ENCODE measurements at regions not wholly inside any gene's neighbourhood (a gene's known extent, or its start where the extent isn't known, plus 50 kb on each side); places are given as distances from the start of the nearest gene placed in this dataset.

DNA sequence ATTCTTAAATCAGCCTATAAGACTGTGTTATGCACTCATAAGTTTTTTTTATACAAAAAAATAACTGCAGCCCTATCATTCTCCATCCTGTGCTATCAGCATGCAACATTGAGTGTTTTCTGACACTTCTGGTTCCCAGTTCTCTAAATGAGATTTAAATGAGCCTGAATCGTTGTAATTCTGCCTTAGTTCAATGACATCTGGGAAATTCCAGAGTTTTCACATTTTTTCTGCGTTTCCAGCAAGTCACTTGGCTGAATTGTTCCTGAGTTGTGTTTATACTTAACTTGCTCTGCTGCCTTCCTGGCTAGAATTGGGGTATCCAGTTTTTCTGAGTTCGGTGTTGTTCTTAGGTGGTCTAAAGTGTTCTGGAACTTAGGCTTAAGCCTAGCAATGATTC, 636.1 kb upstream of the FZD8 start:
- H3K27me3 ChIP-seq = no peaks in the 10 kb centered on the region
- TF ChIP-seq POLR2AphosphoS5 (IDR thresholded peaks at IDR 0.05) (no peak), EP300 (IDR thresholded peaks at IDR 0.05) (no peak), POLR2A (IDR thresholded peaks at IDR 0.05) (no peak)
- TF ChIP-seq, protein P1, sequence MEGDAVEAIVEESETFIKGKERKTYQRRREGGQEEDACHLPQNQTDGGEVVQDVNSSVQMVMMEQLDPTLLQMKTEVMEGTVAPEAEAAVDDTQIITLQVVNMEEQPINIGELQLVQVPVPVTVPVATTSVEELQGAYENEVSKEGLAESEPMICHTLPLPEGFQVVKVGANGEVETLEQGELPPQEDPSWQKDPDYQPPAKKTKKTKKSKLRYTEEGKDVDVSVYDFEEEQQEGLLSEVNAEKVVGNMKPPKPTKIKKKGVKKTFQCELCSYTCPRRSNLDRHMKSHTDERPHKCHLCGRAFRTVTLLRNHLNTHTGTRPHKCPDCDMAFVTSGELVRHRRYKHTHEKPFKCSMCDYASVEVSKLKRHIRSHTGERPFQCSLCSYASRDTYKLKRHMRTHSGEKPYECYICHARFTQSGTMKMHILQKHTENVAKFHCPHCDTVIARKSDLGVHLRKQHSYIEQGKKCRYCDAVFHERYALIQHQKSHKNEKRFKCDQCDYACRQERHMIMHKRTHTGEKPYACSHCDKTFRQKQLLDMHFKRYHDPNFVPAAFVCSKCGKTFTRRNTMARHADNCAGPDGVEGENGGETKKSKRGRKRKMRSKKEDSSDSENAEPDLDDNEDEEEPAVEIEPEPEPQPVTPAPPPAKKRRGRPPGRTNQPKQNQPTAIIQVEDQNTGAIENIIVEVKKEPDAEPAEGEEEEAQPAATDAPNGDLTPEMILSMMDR (IDR thresholded peaks at IDR 0.05) = no peak
- H3K36me3 ChIP-seq = no peaks in the 10 kb centered on the region
- H3K27ac ChIP-seq = no peak overlapping the region
- 61 to 67% methylated on average over 3 of the region's 3 CpGs for WGBS, 2 donors
- H3K9me3 ChIP-seq = no peaks in the 10 kb centered on the region
- no peak overlapping the region for H3K4me3 ChIP-seq
- H3K4me1 ChIP-seq = peaks cover 0 to 23% (median 8%) of the 10 kb centered on the region in 4 donors
- intact Hi-C loops (cut with DNase I) = no loop called here
- no peak for DNase-seq

DNA sequence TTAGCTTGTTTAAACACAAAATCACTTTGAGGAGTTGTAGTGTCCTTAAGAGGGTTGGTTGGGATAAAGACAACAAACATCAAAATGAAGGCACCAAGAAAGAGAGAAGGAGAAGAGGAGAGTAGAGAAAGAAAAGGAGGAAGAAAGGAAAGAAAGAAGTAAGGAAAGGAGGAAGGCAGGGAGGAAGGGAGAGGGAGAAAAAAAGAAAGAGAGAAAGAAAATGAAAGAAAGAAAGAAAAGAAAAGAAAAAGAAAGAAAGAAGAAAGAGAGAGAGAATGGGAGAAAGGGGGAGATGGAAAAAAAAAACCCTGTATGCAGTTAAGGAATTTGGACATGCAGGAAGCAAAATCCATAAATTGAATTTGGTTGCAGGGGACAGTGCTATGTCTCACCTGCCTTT, 635.4 kb upstream of the FZD8 start:
- H3K9me3 ChIP-seq = no peaks in the 10 kb centered on the region
- no peaks in the 10 kb centered on the region for H3K27me3 ChIP-seq
- intact Hi-C loops (cut with DNase I) = no loop called here
- H3K27ac ChIP-seq = no peak overlapping the region
- TF ChIP-seq, protein P1 (IDR thresholded peaks at IDR 0.05) = no peak
- TF ChIP-seq POLR2A (IDR thresholded peaks at IDR 0.05) (no peak), POLR2AphosphoS5 (IDR thresholded peaks at IDR 0.05) (no peak), EP300 (IDR thresholded peaks at IDR 0.05) (no peak)
- H3K4me1 ChIP-seq = peaks cover 0 to 21% (median 8%) of the 10 kb centered on the region in 4 donors
- H3K36me3 ChIP-seq = no peaks in the 10 kb centered on the region
- no peak for DNase-seq
- no peak overlapping the region for H3K4me3 ChIP-seq

DNA sequence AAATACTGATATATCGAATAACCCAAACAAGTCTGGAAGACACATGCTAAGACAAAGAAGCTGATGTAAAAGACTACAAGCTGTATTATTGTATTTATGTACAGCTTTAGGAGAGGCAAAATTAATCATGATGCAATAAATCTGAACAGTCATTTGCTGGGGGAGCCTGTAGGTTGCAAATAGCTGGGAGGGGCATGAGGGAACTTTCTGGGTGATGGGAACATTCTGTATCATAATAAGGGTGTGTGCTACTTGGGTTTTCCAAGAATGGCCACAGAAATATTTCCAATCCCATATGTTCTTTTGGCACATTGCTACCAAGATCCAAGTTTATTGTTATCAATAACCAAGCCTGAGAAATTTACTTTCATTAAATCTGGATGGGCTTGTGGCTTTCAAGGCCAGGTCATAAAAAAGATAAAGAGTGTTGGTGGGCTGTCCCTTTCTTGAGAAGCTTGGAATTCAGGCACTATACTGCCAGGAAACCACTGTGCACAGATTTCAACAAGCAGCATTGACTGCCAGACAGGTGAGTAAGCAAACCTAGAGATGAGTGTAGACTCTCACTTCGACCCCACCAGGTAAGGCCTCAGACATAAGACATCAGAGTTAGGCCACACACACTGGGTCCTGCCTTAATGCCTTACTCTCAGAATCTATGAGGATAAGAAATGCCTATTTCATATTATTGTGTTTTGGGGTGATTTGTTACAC, 629.7 kb upstream of the FZD8 start:
- H3K36me3 ChIP-seq = no peaks in the 10 kb centered on the region
- H3K9me3 ChIP-seq = no peaks in the 10 kb centered on the region
- WGBS, 2 donors = 65 to 73% methylated on average over 2 of the region's 2 CpGs
- H3K27me3 ChIP-seq = no peaks in the 10 kb centered on the region
- no peak for DNase-seq
- TF ChIP-seq EP300 (IDR thresholded peaks at IDR 0.05) = no peak
- TF ChIP-seq, protein P1 (IDR thresholded peaks at IDR 0.05) = no peak
- no peak for TF ChIP-seq POLR2AphosphoS5 (IDR thresholded peaks at IDR 0.05)
- no peak for TF ChIP-seq POLR2A (IDR thresholded peaks at IDR 0.05)
- no peaks in the 10 kb centered on the region for H3K4me1 ChIP-seq
- no peak overlapping the region for H3K4me3 ChIP-seq
- no peak overlapping the region for H3K27ac ChIP-seq
- intact Hi-C loops (cut with DNase I) = no loop called here

DNA sequence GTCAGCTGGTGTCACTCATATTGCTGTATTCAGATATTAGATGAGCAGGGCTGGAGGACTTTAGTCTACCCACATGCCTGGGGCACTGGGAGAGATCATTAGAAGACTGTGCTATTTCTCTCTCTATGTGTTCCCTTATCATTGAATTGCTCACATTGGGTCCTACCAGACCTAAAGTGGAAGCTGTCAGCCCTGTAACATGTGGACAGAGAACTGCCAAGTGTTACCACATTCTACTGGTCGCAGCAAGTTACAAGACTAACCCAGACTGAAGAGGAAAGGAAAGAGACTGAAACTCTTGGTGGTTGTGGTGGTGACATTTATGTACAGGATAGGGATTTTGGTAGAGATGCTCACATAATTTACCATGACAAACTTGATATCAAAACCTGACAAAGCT, 627.1 kb upstream of the FZD8 start:
- no peaks in the 10 kb centered on the region for H3K4me1 ChIP-seq
- no peaks in the 10 kb centered on the region for H3K36me3 ChIP-seq
- H3K27ac ChIP-seq = no peak overlapping the region
- intact Hi-C loops (cut with DNase I) = no loop called here
- TF ChIP-seq, protein P1 (IDR thresholded peaks at IDR 0.05) = no peak
- TF ChIP-seq POLR2A (IDR thresholded peaks at IDR 0.05) (no peak), POLR2AphosphoS5 (IDR thresholded peaks at IDR 0.05) (no peak), EP300 (IDR thresholded peaks at IDR 0.05) (no peak)
- 89 to 94% methylated on average over 1 of the region's 1 CpG for WGBS, 2 donors
- DNase-seq = no peak
- H3K27me3 ChIP-seq = no peaks in the 10 kb centered on the region
- no peak overlapping the region for H3K4me3 ChIP-seq
- H3K9me3 ChIP-seq = no peaks in the 10 kb centered on the region

DNA sequence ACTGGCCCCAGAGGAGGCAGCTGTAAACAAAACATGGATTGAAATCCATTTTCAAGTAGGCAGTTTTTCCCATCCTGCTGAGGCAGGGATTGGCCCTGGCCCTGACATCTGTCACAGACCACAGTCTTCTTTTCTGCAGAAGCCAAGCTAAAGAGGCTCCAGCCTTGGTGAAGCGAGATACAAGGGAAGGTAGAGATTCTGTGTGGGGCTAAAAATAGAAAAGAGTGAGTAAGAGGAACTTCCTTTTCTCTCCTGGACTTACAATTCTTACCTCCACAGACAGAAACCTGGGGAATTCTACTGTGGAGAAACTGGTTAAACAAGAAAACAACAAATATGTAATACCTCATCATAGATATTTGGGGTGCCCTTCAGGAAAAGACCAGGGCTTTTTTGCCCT, 624.8 kb upstream of the FZD8 start:
- intact Hi-C loops (cut with DNase I) = no loop called here
- DNase-seq = no peak
- no peak for TF ChIP-seq POLR2AphosphoS5 (IDR thresholded peaks at IDR 0.05)
- TF ChIP-seq, protein P1 (IDR thresholded peaks at IDR 0.05) = no peak
- TF ChIP-seq EP300 (IDR thresholded peaks at IDR 0.05) = no peak
- no peak for TF ChIP-seq POLR2A (IDR thresholded peaks at IDR 0.05)
- no peaks in the 10 kb centered on the region for H3K9me3 ChIP-seq
- WGBS, 2 donors = 47% methylated on average over 1 of the region's 1 CpG
- H3K27ac ChIP-seq = no peak overlapping the region
- no peaks in the 10 kb centered on the region for H3K36me3 ChIP-seq
- H3K4me1 ChIP-seq = no peaks in the 10 kb centered on the region
- H3K4me3 ChIP-seq = no peak overlapping the region
- H3K27me3 ChIP-seq = no peaks in the 10 kb centered on the region
